Peyer's patch (tissue), 4 donors: ENCODE measurements at regions not wholly inside any gene's neighbourhood (a gene's known extent, or its start where the extent isn't known, plus 50 kb on each side); places are given as distances from the start of the nearest gene placed in this dataset.

Experiments used
- CTCF ChIP-seq, 6 experiments: fragments of 450-650 bp in 4 of 6; fragments of 200-600 bp in 2 of 6; sonication (generic) in 1 of 6; IDR thresholded peaks; one replicate each; pipeline ENCODE4 v1.5.1; 2017 to 2019; ENCODE audit warnings: antibody characterized with exemption in 6 of 6, mild to moderate bottlenecking in 3 of 6, moderate library complexity in 1 of 6
- POLR2A ChIP-seq, 2 donors: fragments of 450-650 bp; IDR thresholded peaks; one replicate each; pipeline ENCODE4 v1.5.1; 2017; ENCODE audit warnings: antibody characterized with exemption in 2 of 2, mild to moderate bottlenecking in 2 of 2, moderate library complexity in 2 of 2

GRCh38 chr4:15186149-15186548 is 183.9 kb downstream of the CPEB2 start:
- TF ChIP-seq POLR2A (IDR thresholded peaks at IDR 0.05) = no peak
- no peak for TF ChIP-seq CTCF (IDR thresholded peaks at IDR 0.05)
